CD4-positive, alpha-beta T cell treated with Interleukin-12 subunit alpha and Interleukin-12 subunit beta, for 1 hour (primary cell): ENCODE measurements at regions not wholly inside any gene's neighbourhood (a gene's known extent, or its start where the extent isn't known, plus 50 kb on each side); places are given as distances from the start of the nearest gene placed in this dataset.

Experiments used
- DNase-seq: peaks from one replicate; pipeline ENCODE4 v3.0.0-alpha.2; 2020

- no peak for DNase-seq
These were observed 51.7 kb upstream of the RTL6 start for GRCh38 chr22:44549701-44550100.

- no peak for DNase-seq
These were observed 50.9 kb upstream of the RTL6 start for GRCh38 chr22:44548981-44549380.
